Prostate gland (tissue), 2 donors: ENCODE measurements at regions not wholly inside any gene's neighbourhood (a gene's known extent, or its start where the extent isn't known, plus 50 kb on each side); places are given as distances from the start of the nearest gene placed in this dataset.

ENCODE experiments used
- POLR2A ChIP-seq: fragments of 450-650 bp; IDR thresholded peaks from one replicate; pipeline ENCODE4 v1.6.1; 2016; ENCODE audit warnings: antibody characterized with exemption, mild to moderate bottlenecking
- POLR2AphosphoS5 ChIP-seq: sonication (generic); formaldehyde crosslinking; IDR thresholded peaks from one replicate; pipeline ENCODE4 v1.6.1; 2017; ENCODE audit warnings: antibody characterized with exemption
- TF ChIP-seq, protein P1 (sequence below), 4 experiments: fragments of 200-600 bp in 2 of 4; fragments of 450-650 bp in 2 of 4; sonication (generic) in 2 of 4; IDR thresholded peaks; 1 replicate in 3 of 4; 2 replicates in 1 of 4; pipeline ENCODE4 v1.5.1; 2016 to 2019; ENCODE audit warnings: antibody characterized with exemption in 4 of 4, mild to moderate bottlenecking in 2 of 4, moderate library complexity in 2 of 4

DNA sequence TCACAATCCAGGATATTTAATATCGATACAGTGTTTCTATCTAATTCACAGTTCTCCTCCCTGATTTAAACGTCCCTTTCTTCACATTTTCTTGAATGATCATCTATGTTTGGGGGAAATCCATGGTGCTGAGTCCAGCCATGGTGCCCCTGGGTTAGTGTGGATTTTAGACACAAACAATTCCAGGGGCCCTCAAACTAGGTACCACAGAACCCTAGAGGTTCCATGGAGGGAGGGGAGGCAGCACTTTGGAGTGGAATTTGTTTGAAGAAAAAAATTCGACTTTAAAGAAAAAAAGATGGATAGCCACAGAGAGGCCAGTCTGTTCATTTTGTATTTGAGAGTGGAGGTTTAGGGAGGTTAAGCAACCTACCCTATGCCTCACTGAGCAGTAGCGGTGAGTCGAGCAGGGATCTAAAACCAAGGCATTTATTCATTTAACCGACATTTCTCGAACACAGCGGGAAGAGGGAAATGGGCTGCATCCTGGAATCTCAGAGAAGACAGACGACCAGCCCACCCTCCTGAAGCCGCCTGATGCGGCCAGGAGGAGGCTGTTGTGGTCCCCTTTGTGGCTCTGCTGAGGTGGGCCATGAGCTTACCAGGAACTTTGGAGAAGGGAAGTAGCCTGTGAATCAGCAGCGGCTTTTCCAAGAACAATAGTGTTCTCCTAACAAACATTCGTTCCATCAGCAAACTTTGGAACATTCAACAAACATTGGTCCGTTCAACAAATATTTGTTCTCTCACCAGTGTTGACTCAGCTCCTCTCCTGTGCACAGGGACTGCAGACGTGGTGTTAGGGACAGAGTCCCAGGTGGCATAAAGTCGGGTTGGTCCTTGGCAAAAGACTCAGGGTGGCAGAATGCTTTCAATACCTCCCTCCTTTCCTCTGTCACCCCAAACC lies 103.5 kb upstream of the ZBTB40 start:
- TF ChIP-seq POLR2A (no peak), POLR2AphosphoS5 (peak; percentile 89)
- TF ChIP-seq, protein P1, sequence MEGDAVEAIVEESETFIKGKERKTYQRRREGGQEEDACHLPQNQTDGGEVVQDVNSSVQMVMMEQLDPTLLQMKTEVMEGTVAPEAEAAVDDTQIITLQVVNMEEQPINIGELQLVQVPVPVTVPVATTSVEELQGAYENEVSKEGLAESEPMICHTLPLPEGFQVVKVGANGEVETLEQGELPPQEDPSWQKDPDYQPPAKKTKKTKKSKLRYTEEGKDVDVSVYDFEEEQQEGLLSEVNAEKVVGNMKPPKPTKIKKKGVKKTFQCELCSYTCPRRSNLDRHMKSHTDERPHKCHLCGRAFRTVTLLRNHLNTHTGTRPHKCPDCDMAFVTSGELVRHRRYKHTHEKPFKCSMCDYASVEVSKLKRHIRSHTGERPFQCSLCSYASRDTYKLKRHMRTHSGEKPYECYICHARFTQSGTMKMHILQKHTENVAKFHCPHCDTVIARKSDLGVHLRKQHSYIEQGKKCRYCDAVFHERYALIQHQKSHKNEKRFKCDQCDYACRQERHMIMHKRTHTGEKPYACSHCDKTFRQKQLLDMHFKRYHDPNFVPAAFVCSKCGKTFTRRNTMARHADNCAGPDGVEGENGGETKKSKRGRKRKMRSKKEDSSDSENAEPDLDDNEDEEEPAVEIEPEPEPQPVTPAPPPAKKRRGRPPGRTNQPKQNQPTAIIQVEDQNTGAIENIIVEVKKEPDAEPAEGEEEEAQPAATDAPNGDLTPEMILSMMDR (IDR thresholded peaks at IDR 0.05) = no peak
